Lung microvascular endothelial cell (primary cell): ENCODE measurements at regions not wholly inside any gene's neighbourhood (a gene's known extent, or its start where the extent isn't known, plus 50 kb on each side); places are given as distances from the start of the nearest gene placed in this dataset.

Source experiments
- DNase-seq, 2 donors: peaks; one replicate each; pipeline versions ENCODE4 v3.0.0 to v3.0.0-alpha.2; 2010; ENCODE audit warnings: low read depth in 2 of 2

DNA sequence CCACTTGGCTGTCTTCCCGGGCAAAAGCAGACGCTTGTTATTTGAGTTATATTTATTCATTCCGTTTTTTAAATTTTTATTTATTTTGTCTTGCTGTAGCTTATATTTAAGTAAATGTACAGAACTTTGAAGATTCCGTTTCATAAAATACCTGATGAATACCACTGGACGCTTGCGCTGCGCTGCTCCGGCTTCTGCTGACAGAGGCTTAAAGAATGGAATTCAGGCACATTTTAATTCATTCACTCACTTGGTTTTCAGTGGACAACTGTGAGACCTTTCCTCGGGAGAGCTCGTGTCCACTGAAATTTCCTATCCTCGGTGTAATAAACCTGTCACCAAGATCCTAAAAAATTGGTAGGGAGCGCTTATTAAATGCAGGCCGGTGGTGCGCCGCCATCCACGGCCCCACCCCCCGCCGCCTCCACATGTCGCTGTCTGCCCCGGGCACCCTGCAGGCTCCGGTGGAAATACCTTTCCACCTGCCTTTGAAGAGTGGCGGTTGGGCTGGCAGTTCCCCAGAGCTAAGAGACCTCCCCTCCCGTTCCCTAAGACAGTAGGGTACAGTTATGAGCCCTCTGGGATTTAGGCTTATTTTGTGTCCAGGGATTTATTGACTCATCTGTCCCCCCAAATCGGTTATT is 62.5 kb upstream of the UBE2E1 start:
- DNase-seq, result no peak

GRCh38 chr3:23746441-23746840 is 59.3 kb upstream of the UBE2E1 start:
- peak in 1 of 2 donors; percentile 31 for DNase-seq

DNA sequence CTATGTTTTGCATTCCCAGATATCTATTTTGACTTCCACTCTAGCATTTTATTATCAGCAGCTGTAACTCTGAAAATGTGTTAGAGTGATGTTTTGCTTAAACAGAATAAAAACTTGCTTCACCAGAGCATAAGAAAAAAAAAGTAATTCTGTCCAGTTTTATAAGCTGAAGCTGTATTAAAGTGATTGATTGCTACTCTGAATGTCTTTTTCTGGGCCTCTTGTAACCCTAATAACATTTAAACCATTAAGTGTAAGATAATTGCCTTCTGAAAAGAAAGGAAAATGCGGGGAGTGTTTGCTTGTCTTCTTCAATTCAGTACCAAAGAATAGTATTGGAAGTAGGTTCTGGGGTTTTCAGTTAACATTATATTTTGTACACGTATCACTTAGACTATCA is 57.9 kb upstream of the UBE2E1 start:
- DNase-seq, result no peak

GRCh38 chr3:23748398-23749110 is 57.2 kb upstream of the UBE2E1 start:
- peak in 1 of 2 donors; percentile 29 for DNase-seq

- DNase-seq, result no peak
Observed at GRCh38 chr3:23749609-23750008, 56.1 kb upstream of the UBE2E1 start.

DNA sequence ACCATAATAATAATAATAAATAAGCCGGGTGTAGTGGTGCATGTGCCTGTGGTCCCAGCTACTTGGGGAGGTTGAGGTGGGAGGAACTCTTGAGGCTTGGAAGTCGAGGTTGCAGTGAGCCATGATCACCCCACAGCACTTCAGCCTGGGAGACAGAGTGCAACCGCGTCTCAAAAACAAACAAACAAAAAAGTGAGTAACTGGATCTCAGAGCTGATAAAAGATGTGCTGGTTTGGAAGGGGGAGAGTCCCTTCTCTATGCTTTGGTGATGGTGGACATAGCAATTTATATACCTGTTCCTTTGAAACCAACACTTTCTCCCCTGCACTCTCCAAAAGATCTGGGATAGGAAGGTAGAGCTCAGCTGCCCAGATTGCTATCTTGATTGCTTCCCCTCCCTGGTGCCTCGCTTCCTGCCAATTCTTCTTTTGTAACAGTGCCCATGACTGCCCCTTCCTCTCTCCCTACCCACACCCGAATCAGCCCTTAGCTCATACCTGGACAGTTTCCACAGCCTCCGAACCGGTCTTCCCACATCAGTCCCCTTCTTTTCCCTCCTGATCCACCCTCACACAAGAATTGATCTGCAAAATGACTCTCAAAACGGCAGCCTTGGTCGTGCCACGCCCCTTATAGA is 55.1 kb upstream of the UBE2E1 start:
- no peak for DNase-seq

- DNase-seq, result peak in 1 of 2 donors; percentile 41
Observed at GRCh38 chr3:23751212-23751723, 54.5 kb upstream of the UBE2E1 start.

- DNase-seq, result no peak
Observed at GRCh38 chr3:23752126-23752525, 53.6 kb upstream of the UBE2E1 start.

DNA sequence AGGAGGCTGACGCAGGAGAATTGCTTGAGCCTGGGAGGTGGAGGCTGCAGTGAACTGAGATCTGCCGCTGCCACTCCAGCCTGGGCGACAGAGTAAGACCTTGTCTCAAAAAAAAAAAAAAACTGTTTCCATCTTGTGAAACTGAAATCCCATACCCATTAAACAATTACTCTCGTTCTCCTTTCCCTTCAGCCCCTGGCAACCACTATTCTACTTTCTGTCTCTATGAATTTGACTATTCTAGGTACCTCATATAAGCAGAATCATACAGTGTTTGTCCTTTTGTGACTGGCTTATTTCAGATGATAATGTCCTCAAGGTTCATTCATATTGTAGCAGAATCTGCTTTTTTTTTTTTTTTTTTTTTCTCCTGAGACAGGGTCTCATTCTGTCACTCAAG is 51.5 kb upstream of the UBE2E1 start:
- DNase-seq, result no peak
